ELR (cell line): ENCODE measurements at regions not wholly inside any gene's neighbourhood (a gene's known extent, or its start where the extent isn't known, plus 50 kb on each side); places are given as distances from the start of the nearest gene placed in this dataset.

Experiments used
- DNase-seq: peaks from one replicate; pipeline ENCODE4 v3.0.0-alpha.2; 2015; ENCODE audit warnings: low read depth

DNA sequence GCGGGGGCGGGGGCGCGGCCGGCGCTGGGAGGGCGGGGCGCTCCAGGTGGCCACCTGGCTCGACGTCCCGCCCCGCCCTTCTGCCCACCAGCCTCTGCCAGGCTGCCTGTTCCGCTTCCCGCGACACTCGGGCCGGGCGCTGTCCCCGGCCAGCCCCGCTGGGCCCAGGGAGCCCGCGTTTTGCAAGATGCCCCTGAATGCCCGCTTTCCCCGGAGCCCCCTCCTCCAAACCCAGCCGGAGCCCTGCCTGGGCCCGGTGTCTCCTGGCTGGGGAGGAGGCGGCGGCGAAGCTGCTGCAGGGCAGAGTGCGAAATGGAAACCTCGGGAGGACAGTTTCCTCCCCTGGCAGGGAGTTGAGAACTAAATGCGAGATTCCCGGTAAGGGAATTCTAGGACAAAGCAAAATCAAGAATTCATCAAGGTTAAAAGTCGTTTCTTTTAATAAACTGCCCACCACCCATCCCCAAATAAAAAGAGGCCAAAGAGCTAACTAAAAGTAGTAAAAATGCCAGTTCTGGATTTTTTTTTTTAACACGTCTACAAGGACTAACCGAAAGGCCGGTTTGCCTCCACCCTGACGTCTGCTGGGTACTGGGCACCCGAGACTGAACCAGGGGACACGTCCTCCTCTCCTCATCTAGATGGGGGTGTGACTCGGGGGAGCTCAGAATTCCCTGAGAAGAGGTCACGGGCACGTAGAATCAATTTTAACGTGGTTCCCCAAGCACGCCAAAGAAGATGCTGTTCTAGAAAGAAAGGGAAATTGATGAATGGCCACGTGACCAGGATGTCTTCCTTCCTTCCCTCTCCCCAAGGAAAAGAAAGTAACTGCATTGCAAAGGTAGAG, 200.4 kb upstream of the NFE2L3 start:
- DNase-seq, result peak; percentile 2

DNA sequence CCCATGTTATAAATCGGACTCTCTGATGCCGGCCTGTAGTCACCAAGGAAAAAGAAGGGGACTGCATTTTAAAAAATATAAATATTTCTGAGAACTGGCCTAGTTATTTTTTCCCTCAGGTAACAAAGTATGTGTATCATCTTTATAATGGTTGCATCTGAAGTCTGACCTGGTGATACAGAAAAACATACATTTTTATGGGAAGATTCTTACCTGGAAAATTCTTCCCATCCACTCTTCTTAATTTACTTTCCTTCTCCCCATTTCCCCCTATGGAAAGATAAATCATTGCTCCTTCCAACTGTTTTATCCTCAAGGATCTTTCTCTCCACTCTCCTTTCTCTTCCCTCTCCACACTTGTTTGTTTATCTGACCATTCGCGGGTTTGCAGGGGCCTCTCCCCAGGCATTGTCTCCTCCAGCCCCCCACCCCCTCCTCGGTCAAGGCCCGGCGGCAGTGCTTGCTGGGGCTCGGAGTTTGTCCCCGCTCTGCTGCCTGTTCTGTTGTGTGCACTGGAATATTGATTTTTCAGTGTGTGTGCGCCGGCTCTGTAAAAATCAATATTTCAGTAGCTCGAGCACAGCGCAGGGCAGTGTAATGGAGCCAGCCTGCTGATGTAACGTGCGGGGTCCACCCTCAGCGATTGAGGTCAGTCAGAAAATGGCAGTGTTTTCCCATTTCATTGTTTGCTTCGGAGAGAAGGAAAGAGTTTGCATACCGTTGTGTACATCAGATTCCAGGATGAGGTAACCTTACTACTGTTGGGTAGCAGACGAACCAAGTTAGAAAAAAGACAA, 199.5 kb upstream of the NFE2L3 start:
- DNase-seq, result no peak

DNA sequence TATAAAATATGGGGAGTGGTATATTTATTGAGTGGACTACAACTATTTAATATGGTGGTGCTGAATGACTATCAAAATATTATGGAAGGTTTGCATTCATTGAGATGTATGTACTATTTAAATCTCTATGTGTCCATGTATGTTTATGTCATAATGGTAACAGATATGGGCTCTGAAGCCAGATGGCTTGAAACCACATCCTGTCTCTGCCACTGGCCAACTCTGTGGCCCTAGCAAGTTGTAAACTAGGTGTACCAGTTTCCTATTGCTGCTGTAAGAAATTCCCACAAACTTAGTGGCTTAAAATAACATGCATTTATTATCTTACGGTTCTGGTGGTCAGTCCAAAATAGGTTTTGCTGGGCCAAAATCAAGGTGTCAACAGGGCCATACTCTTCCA, 198.1 kb upstream of the NFE2L3 start:
- no peak for DNase-seq

DNA sequence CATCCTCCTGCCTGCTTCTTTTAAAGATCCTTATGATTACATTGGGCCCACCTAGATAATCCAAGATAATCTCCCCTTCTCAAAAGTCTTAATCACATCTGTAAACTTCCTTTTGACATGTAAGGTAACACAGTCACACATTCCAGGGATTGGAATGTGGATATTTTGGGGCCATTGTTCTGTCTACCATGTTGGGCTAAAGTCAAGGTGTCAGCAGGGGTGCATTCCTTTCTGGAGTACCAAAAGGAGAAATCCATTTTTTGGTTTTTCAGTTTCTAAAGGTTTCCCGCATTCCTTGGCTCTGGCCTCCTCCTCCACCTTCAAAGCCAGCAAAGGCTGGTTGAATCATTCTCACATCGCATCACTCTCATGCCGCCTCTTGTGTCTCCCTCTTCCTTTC, 197.6 kb upstream of the NFE2L3 start:
- DNase-seq, result no peak

DNA sequence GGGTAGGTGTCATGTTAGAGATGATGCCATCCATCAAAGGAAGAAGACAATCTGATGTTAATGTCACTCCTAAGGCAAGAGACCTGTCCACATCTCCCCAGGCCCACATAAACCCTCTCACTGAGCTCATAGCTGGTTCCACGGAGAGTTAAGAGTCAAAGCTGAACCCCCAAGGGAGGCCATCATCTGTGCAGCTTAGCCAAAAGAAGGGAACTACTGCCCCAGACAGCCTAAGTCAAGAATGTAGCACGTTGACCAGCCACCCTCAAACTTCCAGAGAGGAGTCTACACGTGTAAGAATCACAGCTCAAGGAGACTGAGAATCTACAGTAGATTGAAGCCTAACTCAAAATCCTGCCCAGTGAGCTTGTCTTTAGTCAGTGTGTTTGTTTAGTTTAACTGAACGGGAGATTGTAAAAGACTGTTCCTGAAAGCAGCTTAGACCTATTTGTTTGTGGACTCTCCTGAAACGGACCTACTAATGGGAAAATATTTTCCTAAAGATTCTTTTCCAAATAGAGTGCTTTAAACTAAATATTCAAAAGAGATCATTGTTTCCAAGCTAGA, 192.7 kb upstream of the NFE2L3 start:
- no peak for DNase-seq

DNA sequence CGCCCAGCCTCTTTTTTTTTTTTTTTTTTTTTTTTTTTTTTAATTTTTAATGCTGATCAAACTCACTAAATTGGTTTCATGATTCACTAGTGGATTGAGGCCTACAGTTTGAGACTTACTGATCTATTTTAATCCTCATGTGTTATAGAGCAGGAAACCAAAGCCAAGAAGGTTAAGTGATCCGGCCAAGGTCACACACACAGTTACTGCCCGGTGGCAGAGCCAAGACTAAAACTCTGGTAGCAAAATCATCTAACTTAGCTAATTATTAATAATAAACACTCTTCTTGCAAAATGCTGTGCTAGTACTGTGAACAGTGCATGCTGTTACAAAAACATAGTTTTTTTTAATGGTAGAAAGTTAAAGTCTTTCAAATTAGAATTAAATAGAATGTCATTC, 188.3 kb upstream of the NFE2L3 start:
- no peak for DNase-seq

DNA sequence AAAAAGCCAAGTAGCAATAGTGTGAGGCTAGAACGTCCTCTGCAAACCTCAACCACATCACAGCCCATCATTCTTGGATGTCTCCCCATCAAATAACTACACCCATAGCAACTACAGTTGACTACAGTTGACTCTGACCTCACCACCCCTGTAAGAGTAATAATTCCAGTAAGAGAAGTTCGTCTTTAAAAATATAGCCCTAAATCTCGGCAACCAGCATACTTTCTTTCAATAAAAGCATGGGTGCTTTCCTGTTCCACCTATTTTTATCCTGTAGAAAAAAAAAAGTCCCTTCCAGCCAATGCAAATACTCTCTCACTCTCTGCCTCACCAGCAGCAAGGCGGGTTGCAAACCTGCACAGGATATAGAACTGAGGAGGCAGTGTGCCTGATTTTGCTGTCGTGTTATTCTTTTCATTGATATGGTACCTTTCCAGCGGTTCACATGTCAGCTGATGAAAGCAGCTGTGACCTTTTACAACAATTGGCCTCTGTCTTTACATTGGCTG, 187.5 kb upstream of the NFE2L3 start:
- DNase-seq, result no peak

DNA sequence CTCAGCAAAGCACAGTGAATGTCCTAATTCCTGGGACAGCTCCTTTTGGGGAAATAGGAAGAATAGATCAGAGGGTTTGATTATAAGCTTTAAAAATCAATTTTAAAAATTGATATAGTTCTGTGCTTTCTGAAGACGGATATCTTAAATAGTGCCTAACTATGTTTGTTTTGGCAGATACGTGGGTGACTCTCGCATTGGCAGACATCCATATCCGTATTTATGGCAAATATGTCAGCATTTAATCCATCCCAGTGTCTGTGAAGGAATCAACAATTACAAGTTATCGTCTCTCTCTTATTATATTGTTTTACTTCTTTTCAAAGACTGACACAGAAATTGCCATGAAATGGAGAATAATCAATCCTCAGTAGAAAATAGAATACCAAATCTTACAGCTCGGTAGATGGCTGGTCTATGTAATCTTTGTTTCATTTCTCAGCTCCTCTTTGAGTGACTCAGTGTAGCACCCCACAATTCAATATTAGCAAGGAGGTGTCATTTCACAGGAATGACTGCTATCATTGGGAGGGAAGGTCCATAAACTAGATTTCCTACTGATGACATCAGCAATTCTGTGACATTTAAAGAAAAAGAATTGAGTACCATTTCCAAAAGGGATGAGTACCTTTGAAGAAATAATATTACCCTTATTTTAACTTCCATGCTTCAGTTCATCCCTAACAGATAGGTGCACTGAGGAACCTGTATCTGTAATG, 186.4 kb upstream of the NFE2L3 start:
- DNase-seq, result no peak

DNA sequence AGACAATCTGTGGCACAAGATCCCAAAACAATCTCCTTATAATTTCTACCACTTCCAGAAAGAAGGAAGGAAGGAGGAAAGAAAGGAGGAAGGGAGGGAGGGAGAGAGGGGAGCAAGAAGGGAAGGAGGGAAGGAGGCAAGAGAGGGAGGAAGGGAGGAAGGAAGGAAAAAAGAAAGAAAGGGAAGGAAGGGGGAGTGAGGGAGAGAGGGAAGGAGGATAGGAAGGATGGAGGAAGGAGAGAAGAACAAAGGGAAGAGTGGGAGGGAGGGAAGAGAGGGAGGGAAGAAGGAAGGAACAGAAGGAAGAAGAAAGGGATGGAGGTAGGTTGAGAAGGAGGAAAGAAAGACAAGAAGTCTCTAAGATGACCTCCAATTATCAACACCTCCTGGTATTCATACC, 185.5 kb upstream of the NFE2L3 start:
- DNase-seq, result no peak

DNA sequence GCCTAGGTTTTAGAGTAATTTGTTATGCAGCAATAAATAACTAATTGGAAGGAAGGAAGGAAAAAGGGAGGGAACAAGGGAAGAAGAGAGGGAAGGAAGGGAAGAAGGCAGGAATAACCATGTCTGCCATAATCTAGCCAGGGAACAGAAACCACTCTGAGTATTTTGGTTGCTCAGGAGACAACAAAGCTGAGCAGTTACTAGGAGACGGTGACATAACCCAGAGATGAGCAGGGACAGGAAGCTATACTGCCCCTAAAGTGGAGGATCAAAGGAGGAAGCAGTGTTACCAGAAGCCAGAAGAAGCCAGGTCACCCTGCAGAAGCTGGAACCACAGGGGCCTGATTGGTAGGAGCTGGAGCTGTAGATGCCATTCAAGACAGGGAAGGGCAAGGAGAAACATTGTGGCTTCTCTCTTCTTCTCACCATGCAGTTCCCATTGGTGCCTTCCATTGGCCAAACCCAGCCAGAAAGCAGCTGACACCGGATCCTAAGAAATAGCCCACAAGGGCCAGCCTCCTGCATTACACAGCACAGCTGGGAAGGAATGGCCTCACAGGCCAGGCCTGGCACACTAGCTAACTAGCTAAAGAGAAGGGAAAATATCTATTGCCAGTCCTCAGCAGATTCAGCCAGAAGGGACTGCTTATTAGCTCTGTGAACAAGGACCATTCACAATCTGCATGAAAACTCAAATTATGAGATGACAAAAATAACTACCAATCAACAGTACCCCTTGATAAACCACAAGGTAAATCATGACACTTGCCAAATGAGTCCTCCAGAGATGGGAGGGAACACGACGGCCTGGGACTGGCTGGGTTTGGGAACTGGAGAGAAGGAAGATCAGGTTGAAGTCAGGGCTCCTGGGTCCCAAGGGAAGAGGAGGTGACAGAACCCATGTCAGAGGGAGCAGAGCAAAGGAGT, 184.5 kb upstream of the NFE2L3 start:
- DNase-seq, result no peak

DNA sequence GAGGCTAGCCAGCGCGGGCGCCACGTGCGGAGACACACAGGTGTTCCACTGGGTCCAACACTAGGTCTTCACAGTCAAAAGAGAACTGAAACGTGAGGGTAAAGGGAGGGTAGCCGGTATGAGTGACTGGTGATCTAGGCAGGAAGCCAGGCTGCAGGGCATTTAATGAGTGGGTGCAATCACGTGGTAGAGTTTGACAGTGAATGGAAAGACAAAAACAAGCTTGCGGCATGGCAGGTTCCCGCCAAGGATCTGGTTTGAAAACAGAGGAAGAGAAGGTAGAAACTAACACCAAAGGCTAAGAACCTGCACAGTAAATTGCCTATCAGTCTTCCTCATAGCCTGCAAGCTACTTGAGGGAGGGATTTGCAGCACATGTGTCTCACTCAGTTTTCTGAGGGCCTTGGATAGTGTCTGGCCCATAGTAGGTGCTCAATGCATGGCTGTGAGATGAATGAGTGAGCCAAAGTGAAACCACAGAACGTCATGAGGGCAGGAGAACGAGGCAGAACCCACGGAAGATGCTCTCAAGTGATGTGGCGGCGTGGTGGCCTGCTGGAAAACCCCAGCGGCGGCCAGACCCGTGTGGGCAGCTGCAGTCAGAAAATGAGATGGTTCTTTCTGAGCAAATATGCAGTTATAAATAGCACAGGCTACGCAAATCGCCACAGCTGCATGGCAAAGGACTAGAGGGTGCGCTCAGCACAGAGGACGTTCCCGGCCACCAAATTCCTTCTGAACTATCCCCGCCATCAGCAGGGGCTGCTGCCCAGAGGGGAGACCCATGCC, 183.6 kb upstream of the NFE2L3 start:
- DNase-seq, result no peak

DNA sequence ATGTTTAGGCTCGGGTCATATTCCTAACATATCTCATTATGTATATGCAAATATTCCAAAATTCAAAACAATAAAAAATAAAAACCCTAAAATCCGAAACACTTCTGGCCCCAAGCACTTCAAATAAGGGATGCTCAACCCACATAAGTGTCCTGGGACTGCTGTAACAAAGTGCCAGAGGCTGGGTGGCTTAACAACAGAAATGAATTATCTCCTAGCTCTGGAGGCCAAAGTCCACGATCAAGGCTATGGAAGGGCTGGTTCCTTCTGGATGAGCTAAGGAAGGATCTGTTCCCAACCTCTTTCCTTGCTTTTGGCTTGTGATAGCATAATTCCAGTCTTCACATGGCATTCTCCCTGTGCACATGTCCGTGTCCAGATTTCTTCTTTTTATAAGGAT, 181.6 kb upstream of the NFE2L3 start:
- no peak for DNase-seq

DNA sequence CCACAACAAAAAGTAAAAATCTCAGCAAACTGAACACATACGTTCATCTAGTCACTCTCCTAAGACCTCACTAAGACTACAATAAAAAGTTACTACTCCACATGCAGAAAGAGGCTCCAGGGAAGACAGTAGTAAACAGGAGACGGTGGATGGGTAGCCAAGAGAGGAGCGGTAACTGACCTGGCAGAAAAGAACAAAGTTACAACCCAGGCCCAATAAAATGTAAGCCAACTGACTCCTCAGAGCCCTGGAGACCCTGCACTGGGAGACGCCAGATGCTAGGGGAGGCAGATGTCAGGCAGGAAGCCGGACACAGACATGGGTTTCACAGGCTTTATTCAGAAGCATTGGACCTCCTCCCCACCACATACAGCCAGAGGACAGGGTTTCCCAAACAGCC, 181.1 kb upstream of the NFE2L3 start:
- DNase-seq, result no peak

DNA sequence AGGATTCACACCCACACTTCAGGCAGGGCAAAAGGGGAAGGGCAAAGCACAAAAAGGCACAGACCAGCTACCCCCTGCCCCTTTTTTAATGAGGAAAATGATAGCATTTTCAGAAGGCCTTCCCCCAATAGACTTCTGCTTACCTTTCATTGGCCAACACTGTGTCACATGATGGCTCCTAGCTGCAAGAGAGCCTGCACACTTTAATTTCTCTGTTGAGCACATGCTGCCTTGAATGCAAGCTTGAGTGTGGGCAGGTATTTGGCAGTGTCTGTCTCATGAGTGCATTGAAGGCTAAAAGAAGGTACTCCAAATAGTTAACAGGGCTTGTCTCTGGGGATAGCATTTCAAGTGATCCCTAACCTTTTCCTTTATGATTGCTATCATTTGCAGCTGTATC, 175.4 kb upstream of the NFE2L3 start:
- DNase-seq, result no peak

DNA sequence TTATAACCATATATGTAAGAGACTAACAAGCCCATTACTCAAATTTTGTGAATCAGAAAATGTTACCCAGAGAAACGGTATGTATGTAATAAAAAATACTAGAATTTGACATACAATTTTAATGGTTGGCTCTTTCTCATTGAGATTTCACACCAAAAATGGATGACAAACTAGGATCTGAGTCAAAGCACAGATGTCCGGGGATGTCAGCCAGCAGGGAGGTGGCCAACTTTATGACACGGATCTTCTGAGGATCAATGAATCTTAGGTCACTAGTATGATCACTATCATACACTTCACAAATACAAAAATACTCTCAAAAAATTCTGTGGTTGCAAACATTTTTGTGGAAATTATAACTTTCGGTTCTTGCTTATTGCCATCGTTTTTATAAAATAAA, 173.5 kb upstream of the NFE2L3 start:
- DNase-seq, result no peak

DNA sequence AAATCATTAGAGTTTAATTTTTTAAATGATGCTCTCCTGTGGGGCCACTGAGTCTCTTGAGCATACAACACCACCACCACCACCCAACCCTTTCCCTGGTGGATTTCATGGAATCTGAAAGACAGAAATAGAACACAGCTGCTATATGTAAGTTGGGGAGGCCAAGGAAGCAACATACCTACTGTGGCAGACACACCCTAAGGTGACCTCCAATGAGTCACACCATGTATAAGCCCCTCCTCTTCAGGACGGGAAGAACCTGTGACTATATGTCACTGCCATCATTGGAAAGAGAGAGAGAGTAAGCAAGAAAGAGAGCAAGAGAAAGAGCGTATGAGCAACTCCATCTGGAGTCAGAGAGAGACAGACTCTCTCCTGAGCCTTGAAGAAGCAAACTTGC, 172.4 kb upstream of the NFE2L3 start:
- no peak for DNase-seq

DNA sequence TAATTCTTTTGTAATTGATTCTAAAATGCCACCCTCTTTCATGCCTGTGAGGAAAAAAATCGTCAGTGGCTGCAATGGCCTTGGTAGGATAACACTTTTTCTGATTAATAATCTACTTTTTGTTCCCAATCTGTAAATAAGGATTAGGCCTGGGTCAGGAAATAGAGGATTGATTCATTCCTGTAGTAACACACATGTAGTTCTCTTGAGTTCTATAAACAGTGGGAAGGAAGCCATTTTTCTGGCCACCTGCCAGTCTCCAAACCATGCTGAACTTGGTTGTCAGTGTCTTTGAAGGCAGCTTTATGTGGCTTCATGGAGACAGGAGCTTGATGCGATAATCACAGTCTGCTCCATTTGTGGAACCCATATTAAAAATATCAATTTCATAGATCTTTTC, 169.3 kb upstream of the NFE2L3 start:
- no peak for DNase-seq

DNA sequence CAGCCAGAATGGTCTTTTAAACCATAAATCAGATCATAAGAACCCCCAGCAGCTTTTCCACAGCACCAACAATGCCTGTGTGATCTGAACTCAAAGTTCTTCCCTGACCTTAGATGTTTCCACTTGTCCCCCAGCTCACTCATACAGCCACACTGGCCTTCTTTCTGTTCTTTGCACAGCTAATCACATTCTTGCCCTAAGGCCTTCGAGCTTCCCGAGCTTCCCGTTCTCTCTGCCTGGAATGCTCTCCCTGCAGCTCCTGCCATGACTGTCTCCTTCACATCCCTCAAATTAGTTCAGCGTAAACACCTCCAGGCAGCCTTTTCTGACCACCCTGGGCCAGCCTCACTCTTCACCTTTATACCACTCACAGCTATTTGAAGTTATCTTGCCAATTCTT, 166.8 kb upstream of the NFE2L3 start:
- DNase-seq, result no peak

DNA sequence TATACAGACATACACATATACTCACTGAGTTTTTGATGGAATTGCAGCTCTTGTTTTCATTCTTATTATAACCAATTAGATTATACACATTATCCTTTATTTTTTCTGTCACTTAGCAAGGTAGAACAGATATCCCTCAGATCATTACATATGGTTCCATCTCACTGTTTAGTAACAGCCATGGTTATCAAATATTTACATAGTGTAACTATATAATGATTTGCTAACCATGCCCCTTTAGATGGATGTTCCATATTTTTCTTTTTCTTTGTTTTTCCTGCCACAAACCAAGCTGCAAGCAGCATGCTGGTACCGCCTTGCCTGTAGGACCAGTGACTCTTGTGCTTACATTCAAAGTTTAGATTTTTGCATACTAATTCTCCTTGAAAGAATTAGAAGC, 163.4 kb upstream of the NFE2L3 start:
- no peak for DNase-seq

DNA sequence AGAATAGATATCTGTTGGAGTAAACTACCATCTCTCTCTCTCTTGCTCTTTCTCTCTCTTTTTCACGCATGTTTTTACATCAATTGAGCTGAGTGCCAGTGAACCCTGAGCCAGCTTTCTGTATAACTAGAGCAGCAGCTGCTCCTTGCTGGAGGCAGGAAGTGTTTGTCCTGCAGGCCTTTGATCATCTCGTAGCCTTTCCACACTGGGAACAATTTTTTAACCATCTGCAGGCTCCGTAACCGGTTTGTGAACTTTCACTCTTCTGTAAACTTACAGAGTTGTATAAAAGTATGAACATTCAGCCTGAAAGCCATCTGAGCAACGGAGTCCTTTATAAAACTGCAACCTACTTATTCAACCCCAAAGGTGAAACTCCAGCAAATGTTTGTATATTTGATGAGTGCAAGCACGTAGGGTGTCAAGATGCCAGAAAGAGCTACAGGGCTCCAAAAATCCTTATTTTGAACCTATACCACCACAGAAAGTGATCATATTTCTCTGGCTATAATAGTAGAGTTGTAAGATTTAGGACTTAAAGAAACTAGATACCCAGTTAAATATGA, 162.8 kb upstream of the NFE2L3 start:
- DNase-seq, result no peak
